Adrenal gland (tissue), 5 donors: ENCODE measurements at regions not wholly inside any gene's neighbourhood (a gene's known extent, or its start where the extent isn't known, plus 50 kb on each side); places are given as distances from the start of the nearest gene placed in this dataset.

Experiments
- CTCF ChIP-seq, 6 experiments: fragments of 450-650 bp in 4 of 6; fragments of 200-600 bp in 2 of 6; sonication (generic) in 1 of 6; IDR thresholded peaks; 1 replicate in 5 of 6; 2 replicates in 1 of 6; pipeline versions ENCODE4 v1.5.1 to v1.8.0; 2016 to 2021; ENCODE audit warnings: antibody characterized with exemption in 6 of 6, mild to moderate bottlenecking in 2 of 6, moderate library complexity in 1 of 6
- POLR2A ChIP-seq, 2 donors: fragments of 450-650 bp; IDR thresholded peaks; one replicate each; pipeline ENCODE4 v1.6.1; 2017; ENCODE audit warnings: antibody characterized with exemption in 2 of 2, mild to moderate bottlenecking in 2 of 2, moderate library complexity in 1 of 2
- donor health status: DM: no; HTN: no; CAD: no.

GRCh38 chr22:20646906-20647305 lies 127.0 kb upstream of the SERPIND1 start:
- TF ChIP-seq CTCF (IDR thresholded peaks at IDR 0.05) = no peak
- TF ChIP-seq POLR2A (IDR thresholded peaks at IDR 0.05) = no peak
